ENCODE measurements at regions not wholly inside any gene's neighbourhood (a gene's known extent, or its start where the extent isn't known, plus 50 kb on each side); places are given as distances from the start of the nearest gene placed in this dataset.

- no peak for TF ChIP-seq CTCF (IDR thresholded peaks at IDR 0.05)
- no peak for TF ChIP-seq POLR2A (IDR thresholded peaks at IDR 0.05)
These were observed 569.6 kb downstream of the EPHB1 start for GRCh38 chr3:135364676-135365075.

Measured in uterus (tissue), 2 donors.